Right kidney (tissue), 1 donor: ENCODE measurements at regions not wholly inside any gene's neighbourhood (a gene's known extent, or its start where the extent isn't known, plus 50 kb on each side); places are given as distances from the start of the nearest gene placed in this dataset.

Experiments used
- DNase-seq: peaks from one replicate; pipeline ENCODE4 v3.0.0-alpha.2; 2016

DNA sequence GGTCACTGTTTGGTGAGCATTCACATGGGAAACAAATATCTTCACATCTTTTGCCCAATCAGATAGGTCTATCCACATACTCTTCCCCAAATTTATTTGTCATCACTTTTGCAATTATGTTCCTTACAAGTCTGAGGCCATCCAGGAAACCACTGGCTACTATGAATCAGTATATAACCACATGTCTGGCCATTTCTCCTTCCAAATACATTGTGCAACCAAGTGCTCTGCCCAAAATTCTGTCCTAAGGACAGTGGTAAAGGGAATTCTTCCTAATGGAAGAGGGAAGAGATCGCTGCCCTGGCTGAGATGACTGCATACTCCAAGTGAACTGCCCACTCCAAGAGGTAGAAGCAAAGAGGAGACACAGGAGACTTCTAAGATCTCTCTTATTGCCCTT is 148.9 kb upstream of the MAX start:
- DNase-seq, result no peak

DNA sequence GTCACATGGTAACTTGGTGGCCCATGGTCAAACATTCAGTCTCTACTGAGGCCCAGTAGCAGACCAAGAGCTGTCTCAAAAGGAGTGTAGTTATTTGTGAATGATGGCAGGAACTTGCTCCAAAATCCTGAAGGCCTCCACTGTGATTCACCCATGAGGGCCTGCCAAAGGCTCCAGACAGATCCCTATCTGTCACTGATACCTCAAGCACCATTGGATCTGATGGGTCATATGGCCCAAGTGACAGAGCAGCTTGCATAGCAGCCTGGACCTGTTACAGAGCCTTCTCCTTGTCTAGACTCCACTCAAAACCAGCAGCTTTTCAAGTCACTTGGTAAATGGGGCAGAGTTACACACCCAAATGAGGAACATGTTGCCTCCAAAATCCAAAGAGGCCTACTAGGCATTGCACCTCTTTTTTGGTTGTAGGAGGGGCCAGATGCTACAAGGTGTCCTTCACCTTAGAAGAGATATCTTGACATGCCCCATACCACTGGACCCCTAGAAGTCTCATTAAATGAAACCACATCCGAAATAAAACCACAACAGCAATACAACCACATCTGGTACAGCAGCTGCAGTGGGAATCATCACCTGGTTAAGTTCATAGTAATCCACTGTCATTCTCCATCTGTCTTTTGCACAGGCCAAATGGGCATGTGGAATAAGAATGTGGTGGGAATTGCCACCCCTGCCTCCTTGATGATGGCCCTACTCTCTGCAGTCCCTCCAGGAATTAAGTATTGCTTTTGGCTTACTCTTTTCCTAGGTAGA is 150.4 kb upstream of the MAX start:
- no peak for DNase-seq

DNA sequence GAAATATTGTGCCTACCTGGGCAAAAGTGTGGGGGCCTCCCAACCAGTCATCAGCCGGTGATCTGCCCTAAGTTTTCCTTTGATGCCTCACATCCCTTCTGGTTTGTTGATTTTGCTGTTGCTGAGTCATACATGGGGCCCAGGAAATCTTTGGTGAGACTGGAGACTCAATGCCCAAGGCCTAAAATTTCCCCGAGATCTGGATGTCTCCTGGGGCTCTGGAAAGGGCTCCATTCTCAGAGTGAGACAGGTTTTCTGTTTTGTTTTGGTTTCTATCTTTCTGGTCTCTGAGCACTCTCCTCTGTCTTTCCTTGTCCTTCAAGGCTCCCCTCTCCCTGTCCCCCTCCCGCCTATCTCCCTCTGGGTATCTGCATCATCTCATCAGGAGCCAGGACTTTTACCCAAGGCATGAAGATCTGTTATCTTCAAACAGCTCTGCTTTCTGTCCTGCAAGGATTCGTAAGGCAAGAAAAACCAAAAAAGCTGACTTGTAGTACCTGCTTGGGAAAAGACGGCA is 152.8 kb upstream of the MAX start:
- no peak for DNase-seq

DNA sequence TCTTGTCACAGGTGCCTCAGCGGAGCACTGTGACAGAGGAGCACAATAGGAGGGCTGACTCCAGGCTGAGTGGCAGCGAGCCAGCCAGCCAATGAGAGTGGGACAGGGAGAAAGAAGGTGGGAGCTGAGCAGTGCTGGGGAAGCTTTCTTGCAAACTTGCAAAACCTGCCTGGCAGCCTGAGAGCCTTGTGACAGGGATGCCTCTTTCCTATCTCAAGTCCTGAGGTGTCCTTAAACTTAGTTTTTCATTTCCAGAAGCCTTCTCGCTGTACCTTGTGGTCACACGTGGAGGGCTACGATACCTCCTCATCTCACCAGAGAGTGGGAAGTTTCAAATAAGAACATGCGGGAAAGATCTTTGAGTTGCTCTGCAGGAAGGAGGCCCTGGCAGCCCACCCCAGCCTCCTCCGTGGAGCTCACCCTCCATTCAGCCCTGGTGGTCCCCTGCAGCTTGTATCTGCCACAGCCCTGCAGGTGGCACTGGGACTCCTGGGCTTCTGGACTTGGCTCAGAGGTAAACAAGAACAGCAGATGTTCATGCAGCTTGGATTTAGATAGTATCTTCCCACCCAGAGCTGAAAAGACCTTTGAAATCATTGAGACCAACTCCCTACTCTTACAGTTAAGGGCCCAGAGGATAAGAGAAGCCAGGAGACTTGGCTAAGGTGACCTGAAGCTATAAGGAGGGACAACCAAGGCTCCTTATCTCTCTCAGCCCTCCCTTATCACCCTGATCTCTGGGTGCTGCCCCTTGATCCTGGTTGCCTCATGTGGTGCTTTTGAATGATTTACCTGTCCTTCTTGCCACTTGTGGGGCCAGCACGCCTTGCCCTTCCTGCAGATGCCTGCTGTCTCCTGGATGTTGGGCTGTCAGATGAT is 153.5 kb upstream of the MAX start:
- peak; percentile 26 for DNase-seq

DNA sequence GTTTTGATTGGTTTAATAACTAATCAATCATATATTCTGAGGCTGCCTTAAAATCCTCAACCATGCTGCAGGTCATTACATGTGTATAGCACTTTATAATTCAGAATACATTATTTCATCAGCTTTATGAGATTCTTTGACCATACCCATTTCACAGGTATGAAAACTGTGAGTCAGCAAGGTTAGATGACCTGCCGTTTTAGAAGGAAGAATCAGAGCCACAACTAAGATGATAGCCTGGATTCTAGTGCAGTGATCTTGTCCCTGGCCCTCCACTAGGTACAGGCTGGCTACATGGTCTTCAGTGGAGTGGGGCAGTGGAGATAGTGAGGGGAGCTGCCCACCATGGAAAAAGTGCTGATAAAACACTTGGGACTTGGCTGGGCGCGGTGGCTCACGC is 154.4 kb upstream of the MAX start:
- no peak for DNase-seq

DNA sequence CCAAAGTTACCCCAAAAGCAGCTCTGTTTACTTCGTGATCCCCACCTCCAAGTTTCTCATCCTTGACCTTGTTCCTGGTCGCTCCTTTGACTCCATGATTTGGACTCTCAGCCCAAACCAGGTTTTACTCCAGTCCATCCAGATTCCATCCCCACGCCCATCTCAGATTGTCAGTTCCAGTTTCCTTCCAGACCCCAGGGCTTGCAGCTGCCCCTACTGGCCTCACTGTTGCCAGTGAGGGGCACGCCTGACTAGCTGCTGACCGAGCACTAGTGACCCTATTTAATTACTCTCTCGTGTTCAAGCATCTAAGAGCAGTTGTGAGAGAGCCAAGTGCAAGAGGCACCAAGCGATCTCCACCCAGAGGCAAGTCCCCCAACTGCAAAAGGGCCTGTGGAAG is 155.1 kb upstream of the FUT8 start:
- no peak for DNase-seq

DNA sequence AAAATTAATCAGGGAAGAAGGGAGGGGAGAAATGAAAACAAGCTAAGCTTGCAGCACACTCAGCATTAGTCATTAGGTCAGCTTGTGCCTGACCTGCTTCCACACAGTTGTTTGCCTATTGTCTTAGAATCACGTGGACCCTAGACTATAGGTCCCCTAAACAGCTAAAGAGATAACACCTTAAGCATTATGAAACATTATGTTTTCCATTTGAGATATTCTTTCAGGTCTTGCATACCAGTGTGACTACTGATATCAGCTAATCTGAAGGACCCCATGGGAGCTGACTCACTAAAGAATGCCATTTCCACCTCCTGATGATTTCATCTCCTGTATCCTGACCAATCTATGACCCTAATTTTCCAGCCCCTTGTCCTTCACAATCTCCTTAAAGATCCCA is 154.1 kb upstream of the FUT8 start:
- no peak for DNase-seq

DNA sequence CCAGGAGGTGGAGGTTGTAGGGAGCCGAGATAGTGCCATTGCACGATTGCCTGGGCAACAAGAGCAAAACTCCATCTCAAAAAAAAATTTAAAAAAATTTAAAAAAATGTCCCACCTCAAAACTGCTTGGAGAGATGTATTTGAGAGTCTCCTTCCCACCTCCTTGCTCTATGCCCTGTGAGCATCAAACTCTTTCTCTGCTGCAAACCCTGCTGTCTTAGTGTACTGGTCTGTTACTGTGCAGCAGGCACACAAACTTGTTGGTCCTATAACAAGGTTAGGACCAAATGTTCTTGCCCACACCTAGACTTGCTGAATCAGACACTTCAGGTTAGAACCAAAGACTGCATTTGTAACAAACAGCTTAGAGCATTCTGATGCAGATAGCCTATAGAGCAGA is 153.5 kb upstream of the FUT8 start:
- no peak for DNase-seq

DNA sequence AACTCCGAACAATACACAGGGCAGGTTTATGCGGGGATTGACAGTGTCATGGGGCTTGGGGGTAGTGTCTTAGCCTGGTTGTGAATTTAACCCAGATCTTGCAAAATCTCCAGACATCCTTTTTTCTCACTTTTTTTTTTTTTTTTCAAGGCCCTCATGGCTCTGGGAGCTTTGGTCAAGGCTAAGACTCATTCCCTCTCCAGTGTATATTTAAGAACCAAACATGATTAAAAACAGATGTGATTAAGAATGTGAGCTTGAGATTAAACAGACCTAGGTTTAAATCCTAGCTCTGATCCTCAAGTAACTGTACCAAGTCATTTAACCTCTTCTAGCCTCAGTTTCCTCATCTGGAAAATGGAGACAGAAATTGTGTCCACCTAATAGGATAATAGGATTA is 151.7 kb upstream of the FUT8 start:
- no peak for DNase-seq

DNA sequence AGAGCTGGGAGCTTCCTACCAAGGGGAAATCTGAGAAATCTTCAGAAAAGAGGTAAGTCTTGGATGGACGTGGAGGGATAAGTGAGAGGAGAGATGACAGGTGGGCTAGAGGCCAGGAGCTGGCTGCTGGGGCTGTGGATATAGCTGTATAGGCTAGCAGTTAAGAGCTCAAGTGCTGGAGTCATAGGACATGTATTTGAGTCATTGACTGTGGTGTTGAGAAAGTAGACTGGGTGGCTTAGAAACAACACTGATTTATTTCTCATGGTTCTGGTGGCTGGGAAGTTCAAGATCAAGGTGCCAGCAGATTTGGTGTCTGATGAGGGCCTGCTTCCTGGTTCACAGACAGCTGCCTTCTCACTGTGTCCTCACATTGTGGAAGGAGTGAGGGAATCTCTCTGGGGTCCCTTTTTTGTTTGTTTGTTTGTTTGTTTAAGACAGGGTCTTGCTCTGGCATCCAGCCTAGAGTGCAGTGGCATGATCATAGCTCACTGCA is 151.1 kb upstream of the FUT8 start:
- DNase-seq, result no peak

DNA sequence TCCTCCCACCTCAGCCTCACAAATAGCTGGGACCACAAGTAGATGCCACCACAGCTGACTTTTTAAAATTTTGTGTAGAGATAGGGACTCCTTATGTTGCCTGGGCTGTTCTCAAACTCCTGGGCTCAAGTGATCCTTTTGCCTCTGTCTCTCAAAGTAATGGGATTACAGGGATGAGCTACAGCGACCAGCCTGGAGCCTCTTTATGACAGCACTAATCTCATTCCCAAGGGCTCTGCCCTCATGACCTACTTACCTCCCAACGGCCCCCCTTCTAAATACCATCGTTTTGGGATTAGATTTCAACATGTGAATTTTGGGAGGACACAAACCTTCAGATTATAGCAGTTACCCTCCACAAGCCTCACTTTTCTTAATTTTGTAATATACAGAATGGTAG is 150.6 kb upstream of the FUT8 start:
- no peak for DNase-seq

DNA sequence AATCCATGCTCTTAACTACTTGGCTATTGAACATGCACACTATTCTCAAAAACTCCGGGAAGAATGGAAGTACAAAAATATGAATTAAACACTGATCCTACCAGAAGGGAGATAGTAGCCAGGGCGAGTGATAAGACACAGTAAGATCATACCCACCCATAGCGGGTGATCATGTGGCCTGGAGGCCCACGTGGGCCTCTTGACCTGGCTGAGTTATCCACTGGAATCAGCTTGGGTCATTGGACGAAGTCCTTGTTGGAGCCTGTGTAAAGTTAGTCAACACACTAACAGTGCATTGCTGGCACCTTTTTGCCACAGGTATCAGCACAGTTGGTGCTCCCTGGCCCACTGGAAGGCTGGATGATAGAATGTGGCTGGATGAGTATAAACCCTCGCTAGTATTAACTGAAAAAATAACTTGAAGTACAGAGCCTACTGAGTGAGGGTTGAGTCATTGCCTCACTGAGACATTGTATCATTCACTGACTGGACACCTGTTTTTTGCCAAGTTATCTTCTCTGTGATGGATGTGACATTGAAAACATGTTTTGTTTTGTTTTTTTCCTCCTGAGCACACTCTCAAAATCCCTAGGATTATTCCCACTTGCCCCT is 149.2 kb upstream of the FUT8 start:
- no peak for DNase-seq

DNA sequence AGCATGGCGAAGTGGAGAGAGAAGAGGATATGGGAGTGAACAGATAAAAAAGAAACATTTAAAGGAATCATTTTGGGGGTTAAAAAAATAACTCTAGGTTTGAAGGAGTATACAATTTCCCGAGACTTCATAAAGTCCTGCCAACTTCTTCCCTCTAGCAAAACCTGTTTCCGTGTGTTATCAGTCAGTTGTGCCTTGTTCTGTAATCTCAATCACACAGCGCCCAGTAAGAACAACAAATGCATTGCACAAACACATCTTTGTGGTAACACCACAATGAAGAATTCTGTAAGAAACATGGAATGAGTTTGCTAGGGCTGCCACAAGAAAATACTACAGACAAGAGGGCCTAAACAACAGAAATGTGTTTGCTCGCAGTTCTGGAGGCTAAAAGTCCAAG is 144.7 kb upstream of the FUT8 start:
- DNase-seq, result no peak

DNA sequence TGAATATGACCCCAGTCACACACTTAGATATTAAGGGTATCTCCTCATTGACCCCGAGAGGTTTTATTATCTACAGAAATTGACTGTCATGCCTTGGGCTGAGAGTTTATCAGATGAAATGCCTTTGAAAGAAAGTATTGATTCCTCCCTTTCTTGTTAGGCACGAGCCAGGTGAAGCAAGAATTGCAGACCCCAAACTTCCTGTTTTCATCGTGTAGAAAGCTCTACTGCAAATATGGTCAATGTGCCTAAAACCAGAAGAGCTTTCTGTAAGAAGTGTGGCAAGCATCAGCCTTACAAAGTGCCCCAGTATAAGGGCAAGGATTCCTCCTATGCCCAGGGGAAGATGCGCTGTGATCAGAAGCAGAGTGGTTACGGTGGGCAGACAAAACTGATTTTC is 143.9 kb upstream of the FUT8 start:
- no peak for DNase-seq

DNA sequence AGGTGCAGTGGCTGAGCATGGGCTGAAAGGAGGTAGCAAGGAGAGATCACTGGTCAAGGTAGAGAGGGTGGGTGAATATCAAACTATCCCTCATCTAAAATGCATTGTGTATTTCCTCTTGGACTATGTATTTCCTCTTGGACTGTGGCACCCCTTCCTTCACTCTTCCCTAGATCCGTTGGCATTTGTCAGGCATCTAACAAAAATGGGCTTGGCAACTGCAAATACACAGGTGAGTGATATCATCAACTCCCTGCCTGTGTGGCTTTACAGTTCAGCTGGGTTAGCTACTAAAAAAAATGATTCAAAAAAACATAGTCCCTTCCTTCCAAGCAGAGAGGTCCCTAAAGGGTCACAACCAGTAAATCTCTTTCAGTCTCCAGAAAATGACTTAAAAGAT is 142.8 kb upstream of the FUT8 start:
- no peak for DNase-seq

DNA sequence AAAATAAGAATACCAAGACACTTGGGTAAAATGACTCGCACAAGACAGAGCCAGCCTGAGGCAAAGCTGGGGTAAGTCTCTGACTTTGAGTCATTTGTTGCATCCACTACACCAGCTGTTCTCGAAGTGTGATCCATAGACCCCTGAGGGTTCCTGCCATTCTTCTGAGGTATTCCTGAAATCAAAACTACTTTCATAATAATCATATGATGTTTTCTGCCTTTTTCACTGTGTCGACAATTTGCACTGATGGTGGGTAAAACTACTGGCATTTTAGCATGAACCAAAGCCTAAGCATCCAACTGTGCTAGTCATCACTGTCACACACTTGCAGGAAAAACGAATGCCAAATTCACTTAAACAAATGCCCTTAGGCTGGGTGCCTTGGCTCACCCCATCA is 135.5 kb upstream of the FUT8 start:
- DNase-seq, result no peak

DNA sequence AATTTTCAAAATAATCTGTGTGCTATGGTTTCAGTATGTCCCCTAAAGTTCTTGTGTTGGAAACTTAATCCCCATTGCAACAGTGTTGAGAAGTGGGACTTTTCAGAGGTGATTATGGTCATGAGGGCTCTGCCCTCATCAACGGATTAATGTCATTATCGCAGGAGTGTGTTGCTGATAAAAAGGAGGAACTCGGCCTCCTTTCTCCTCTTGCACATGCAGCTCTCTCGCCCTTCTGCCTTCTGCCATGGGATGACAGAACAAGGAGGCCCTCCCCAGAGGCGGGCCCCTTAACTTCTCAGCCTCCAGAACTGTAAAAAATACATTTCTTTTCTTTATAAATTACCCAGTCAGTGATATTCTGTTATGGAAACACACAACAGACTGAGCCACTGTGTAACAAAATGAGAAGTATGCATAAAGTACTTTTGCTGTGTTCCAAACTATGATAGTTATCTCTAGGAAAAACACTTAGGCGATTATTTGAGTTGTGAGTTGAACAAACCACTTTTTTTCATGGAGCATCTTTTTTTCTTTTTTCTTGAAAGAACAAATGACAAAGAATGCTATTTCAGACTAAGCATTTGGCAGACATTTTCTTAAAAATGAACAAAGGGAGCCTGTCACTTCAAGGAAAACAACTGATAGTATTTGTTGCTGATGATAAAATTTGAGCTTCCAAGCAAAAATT is 134.8 kb upstream of the FUT8 start:
- no peak for DNase-seq

DNA sequence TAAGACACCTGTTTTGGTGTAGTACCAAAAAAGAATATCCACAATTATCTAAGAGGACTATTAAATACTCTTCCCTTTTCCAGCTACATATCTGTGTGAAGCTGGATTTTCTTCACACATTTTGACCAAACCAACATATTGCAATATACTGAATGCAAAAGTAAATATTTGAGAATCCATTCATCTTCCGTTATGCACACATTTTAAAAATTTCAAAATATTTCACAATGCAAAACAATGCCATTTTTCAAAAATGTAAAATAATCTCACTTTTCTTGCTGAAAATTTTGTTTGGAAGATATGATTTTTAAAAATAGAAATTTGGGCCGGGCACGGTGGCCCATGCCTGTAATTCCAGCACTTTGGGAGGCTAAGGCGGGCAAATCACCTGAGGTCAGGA is 133.9 kb upstream of the FUT8 start:
- DNase-seq, result no peak

DNA sequence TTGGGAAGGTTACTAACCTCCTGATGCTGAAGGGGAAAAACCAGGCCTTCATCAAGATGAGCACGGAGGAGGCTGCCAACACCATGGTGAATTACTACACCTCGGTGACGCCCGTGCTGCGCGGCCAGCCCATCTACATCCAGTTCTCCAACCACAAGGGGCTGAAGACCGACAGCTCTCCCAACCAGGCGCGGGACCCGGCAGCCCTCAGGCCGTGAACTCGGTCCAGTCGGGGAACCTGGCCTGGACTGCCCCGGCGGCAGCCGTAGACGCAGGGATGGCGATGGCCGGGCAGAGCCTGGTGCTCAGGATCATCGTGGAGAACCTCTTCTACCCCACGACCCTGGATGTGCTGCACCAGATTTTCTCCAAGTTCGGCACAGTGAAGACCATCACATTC is 133.0 kb upstream of the FUT8 start:
- no peak for DNase-seq

DNA sequence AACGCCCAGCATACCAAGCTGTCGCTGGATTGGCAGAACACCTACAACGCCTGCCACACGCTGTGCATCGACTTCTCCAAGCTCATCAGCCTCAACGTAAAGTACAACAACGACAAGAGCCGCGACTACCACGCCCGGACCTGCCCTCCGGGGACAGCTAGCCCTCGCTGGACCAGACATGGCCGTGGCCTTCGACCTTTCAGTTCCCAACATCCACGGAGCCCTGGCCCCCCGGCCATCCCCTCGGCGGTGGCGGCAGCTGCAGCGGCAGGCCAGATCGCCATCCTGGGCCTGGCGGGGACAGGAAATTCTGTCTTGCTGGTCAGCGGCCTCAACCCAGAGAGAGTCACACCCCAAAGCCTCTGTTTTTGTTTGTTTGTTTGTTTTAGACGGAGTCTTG is 132.6 kb upstream of the FUT8 start:
- no peak for DNase-seq

DNA sequence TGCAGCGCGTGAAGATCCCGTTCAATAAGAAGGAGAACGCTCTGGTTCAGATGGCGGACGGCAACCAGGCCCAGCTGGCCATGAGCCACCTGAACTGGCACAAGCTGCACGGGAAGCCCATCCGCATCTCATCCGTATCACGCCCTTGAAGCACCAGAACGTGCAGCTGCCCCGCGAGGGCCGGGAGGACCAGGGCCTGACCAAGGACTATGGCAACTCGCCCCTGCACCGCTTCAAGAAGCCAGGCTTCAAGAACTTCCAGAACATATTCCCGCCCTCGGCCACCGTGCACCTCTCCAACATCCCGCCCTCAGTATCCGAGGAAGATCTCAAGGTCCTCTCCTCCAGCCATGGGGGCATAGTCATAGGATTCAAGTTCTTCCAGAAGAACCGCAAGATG is 131.9 kb upstream of the FUT8 start:
- DNase-seq, result no peak
